ENCODE measurements at regions not wholly inside any gene's neighbourhood (a gene's known extent, or its start where the extent isn't known, plus 50 kb on each side); places are given as distances from the start of the nearest gene placed in this dataset.
A peak's percentile ranks its signal among the peaks of the same experiment; 100 is the strongest.

- no peak for DNase-seq (ENCODE audit: low read depth in 1 of 2, low spot score in 1 of 2)
These were observed 50.1 kb upstream of the ASAP2 start for GRCh38 chr2:9156483-9156882.

GRCh38 chr2:9154061-9154460, 52.6 kb upstream of the ASAP2 start:
- no peak for DNase-seq (ENCODE audit: low read depth in 1 of 2, low spot score in 1 of 2)

- no peak for DNase-seq (ENCODE audit: low read depth in 1 of 2, low spot score in 1 of 2)
These were observed 53.0 kb upstream of the ASAP2 start for GRCh38 chr2:9153643-9153980.

- no peak for DNase-seq (ENCODE audit: low read depth in 1 of 2, low spot score in 1 of 2)
These were observed 53.5 kb upstream of the ASAP2 start for GRCh38 chr2:9152975-9153642.

- no peak for DNase-seq (ENCODE audit: low read depth in 1 of 2, low spot score in 1 of 2)
These were observed 55.7 kb upstream of the ASAP2 start for GRCh38 chr2:9150906-9151305.

GRCh38 chr2:9150568-9150900, 56.1 kb upstream of the ASAP2 start:
- no peak for DNase-seq (ENCODE audit: low read depth in 1 of 2, low spot score in 1 of 2)

GRCh38 chr2:9149726-9150567, 56.7 kb upstream of the ASAP2 start:
- no peak for DNase-seq (ENCODE audit: low read depth in 1 of 2, low spot score in 1 of 2)

GRCh38 chr2:9149388-9149660, 57.3 kb upstream of the ASAP2 start:
- DNase-seq (ENCODE audit: low read depth in 1 of 2, low spot score in 1 of 2) = no peak

GRCh38 chr2:9146646-9147045, 60.0 kb upstream of the ASAP2 start:
- DNase-seq (ENCODE audit: low read depth in 1 of 2, low spot score in 1 of 2) = no peak

- DNase-seq (ENCODE audit: low read depth in 1 of 2, low spot score in 1 of 2) = no peak
These were observed 60.7 kb upstream of the ASAP2 start for GRCh38 chr2:9145752-9146430.

- no peak for DNase-seq (ENCODE audit: low read depth in 1 of 2, low spot score in 1 of 2)
These were observed 61.4 kb upstream of the ASAP2 start for GRCh38 chr2:9145109-9145751.

- DNase-seq (ENCODE audit: low read depth in 1 of 2, low spot score in 1 of 2) = no peak
These were observed 62.0 kb upstream of the ASAP2 start for GRCh38 chr2:9144617-9145016.

GRCh38 chr2:9144046-9144445, 62.6 kb upstream of the ASAP2 start:
- DNase-seq (ENCODE audit: low read depth in 1 of 2, low spot score in 1 of 2) = no peak

GRCh38 chr2:9143264-9143815, 63.3 kb upstream of the ASAP2 start:
- no peak for DNase-seq (ENCODE audit: low read depth in 1 of 2, low spot score in 1 of 2)

- peak; percentile 80 to 85 for DNase-seq (ENCODE audit: low read depth in 1 of 2, low spot score in 1 of 2)
These were observed 63.9 kb upstream of the ASAP2 start for GRCh38 chr2:9142551-9143263.

- DNase-seq (ENCODE audit: low read depth in 1 of 2, low spot score in 1 of 2) = no peak
These were observed 64.7 kb upstream of the ASAP2 start for GRCh38 chr2:9141706-9142460.

GRCh38 chr2:9141091-9141667, 65.4 kb upstream of the ASAP2 start:
- DNase-seq (ENCODE audit: low read depth in 1 of 2, low spot score in 1 of 2) = no peak

- DNase-seq (ENCODE audit: low read depth in 1 of 2, low spot score in 1 of 2) = no peak
These were observed 66.0 kb upstream of the ASAP2 start for GRCh38 chr2:9140645-9141044.

GRCh38 chr2:9139491-9140443, 66.8 kb upstream of the ASAP2 start:
- DNase-seq (ENCODE audit: low read depth in 1 of 2, low spot score in 1 of 2) = peak; percentile 39 to 55

Data from activated CD4-positive, alpha-beta T cell treated with anti-CD3 and anti-CD28 coated beads, Interleukin-2, amount 50 U/mL, for 24 hours (primary cell).